AG09319 (cell line): ENCODE measurements at regions not wholly inside any gene's neighbourhood (a gene's known extent, or its start where the extent isn't known, plus 50 kb on each side); places are given as distances from the start of the nearest gene placed in this dataset.

Experiments used
- DNase-seq: peaks from one replicate; pipeline ENCODE4 v3.0.0-alpha.2; 2010; ENCODE audit warnings: low read depth; ENCODE audit errors: extremely low read depth
- TF ChIP-seq, protein P1 (sequence below): IDR thresholded peaks from 2 replicates; pipeline ENCODE4 v1.5.1; 2011; ENCODE audit warnings: low read depth, mild to moderate bottlenecking, inconsistent platforms, low read length, moderate library complexity

DNA sequence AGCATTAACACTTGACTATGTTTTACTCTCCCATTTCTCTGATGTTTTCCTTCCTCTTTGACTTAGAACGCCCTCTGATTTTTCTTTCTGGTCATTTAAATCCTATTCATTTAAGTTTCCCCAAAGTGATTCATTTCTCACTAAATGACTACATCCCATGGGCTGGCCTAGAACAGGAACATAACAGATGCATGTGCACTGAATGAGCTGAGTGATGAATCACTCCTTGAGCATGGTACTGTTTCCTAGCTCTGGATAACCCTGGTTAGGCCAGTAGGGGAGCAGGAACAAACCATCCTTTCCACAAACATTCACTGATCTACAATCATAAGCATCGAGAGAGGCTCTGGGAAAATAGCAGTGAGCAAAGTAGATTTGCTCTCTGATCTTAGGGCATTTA, 221.9 kb upstream of the SETBP1 start:
- DNase-seq, result no peak
- TF ChIP-seq, protein P1, sequence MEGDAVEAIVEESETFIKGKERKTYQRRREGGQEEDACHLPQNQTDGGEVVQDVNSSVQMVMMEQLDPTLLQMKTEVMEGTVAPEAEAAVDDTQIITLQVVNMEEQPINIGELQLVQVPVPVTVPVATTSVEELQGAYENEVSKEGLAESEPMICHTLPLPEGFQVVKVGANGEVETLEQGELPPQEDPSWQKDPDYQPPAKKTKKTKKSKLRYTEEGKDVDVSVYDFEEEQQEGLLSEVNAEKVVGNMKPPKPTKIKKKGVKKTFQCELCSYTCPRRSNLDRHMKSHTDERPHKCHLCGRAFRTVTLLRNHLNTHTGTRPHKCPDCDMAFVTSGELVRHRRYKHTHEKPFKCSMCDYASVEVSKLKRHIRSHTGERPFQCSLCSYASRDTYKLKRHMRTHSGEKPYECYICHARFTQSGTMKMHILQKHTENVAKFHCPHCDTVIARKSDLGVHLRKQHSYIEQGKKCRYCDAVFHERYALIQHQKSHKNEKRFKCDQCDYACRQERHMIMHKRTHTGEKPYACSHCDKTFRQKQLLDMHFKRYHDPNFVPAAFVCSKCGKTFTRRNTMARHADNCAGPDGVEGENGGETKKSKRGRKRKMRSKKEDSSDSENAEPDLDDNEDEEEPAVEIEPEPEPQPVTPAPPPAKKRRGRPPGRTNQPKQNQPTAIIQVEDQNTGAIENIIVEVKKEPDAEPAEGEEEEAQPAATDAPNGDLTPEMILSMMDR, result peak; percentile 12; the same call in 1 of the 2 replicates

DNA sequence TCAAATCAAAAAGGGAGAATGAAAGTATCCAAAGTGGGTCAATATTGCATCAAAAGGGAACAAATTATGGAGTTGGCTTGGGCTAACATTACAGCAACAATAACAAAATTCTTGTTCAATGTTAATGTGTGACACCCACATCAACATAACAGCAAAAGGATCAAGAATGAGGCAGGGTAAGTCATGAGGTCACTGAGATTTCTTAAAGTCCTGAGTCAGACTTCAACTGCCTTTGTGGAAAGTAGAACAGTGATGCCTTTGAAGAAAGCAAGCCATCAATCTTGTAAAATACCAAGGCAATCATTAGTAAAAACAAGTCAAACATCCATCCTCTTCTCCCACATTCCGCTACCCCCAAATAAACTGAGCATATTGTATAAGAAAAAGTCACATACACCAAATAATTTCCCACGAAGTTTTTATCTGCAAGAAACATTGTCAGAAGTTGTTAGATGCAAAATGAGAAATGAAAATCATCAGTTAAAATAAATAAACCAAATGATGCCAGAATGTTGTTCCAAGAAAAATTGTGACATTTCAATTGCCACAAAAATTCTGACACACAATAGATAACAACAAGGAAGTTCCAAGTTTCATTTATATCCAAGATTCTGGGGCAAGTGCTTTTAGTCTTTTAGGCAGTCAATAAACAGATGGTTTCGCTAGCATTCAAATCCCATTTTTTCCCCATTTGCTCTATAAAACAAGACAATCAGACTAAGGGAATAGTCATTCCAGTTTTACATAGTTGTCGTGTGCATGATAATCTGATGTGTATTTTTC, 216.1 kb upstream of the SETBP1 start:
- DNase-seq, result no peak
- TF ChIP-seq, protein P1, result no peak

DNA sequence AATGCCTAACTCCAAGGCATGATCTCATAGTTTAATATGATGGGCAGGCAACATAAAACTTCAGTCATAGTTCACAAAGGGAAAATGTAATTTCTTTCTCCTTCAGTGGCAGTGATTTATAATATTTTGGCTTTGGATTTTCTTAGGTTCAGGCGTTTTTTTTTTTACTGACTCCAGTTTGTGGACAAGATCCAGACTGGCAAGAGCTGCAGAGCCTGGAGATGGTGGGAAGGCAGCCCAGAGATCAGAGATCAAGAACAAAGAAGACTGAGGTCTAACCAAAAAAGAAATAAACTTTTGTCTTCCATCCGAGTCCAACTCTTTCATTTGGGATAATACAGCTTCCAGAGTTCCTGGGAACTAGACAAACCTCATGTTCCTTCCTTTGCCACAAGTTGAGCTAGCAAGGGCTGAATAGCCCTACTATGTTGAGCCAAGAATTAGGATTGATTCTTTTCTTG, 215.3 kb upstream of the SETBP1 start:
- TF ChIP-seq, protein P1, result no peak

DNA sequence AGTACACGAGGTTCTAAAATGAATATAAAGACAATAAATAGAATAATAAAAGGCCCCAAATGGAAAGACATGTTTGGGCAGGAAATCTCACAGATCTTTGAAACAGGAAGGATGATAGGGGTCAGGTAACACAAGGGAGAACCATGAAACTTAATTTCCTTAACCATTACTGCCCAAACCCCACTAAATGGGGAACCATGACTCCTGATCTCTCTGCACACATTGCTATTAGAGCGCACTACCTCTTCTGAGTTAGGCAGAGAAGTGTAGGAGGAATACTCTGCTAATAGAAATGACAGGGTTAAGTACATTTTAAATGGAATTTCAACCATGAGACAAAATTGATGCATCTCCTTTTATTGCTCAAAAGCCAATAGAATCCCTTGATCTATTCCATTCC, 213.7 kb upstream of the SETBP1 start:
- TF ChIP-seq, protein P1, result no peak
- no peak for DNase-seq

More for the DNA sequence above, 215.3 kb upstream of the SETBP1 start:
- no peak for DNase-seq

DNA sequence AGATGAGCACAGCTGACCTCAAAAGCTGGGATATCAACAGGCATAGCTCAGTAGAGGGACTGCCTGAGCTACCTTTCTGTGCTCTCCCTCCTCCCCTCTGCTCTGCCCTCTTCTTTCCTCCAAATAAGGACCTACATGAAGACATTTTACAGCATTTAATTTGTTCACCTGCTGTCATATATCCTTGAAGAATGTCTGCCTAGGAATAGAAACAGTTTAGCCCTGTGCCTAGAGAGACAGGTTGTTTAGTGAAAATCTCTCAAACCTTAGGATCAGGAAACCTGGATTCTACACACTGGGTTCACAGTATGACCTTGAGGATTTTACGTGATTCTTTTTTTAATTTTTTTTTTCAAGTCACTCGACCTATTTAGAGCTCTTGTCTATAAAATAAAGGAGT, 213.0 kb upstream of the SETBP1 start:
- no peak for DNase-seq
- TF ChIP-seq, protein P1, result no peak

DNA sequence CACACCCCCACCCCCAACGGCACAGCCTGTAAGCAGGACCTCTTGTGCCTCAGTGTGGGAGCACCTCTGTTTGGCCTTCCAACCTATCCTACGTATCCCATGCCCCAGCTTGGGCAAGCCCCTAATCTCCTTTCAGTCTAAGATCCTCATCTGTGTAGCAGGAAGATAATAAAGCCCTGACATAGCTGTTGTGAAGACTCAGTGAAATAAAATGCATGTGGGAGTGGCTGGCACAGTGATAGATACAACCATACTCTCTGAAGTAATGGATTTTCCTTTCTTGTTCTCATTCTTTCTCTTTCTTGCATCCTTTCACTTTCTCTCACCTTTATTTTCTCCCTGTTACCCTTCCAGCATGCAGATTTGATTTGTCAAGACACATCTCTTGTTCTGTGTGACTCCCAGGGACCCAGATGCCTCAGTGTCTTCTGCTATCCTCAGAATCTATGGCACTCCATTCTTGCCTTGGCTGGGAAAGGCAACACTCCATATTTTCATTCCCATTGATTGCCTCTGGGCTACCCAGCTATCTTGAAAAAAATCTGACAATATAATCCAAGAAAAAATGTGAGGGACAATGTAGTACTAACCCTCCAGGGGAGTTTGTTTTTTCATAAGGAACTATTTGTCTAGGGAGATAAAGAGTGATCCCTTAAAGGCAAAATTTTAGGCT, 207.2 kb upstream of the SETBP1 start:
- TF ChIP-seq, protein P1, result no peak
- no peak for DNase-seq

DNA sequence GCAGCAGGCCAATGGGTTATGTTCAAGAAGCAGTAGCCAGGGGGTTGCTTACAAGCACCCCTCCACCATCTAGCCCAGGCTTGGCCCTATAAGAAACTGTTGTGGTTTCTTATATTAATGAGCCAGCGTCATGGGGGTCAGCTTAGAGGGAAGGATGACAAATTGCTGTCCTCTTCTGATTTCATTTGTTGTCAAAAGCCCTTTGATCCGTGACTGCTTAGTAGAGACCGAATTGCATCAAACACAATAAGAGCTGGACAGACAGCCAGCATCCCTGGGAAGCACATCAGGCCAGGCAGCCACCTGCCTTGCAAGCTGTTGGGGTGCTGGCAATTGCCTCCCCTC, 206.6 kb upstream of the SETBP1 start:
- no peak for DNase-seq
- TF ChIP-seq, protein P1, result no peak
